OCI-LY3 (cell line): ENCODE measurements at regions not wholly inside any gene's neighbourhood (a gene's known extent, or its start where the extent isn't known, plus 50 kb on each side); places are given as distances from the start of the nearest gene placed in this dataset.

ENCODE experiments used
- H2AFZ ChIP-seq: fragments of 200-600, 300-600 bp; shearing (Covaris generic); 2 replicates; pipeline ENCODE4 v1.6.0; 2014; ENCODE audit warnings: antibody characterized with exemption, low read depth, low read length
- H3K27ac ChIP-seq: fragments of 200-600, 300-600 bp; sonication (generic); 2 replicates; pipeline ENCODE4 v1.5.1; 2014; ENCODE audit warnings: mild to moderate bottlenecking, low read length, moderate library complexity, mixed read lengths
- H3K27me3 ChIP-seq: fragments of 200-600, 300-600 bp; sonication (generic); 2 replicates; pipeline ENCODE4 v1.6.1; 2014; ENCODE audit warnings: low read depth, low read length, mixed read lengths
- H3K36me3 ChIP-seq: fragments of 200-600, 300-600 bp; sonication (generic); replicated peaks from 2 replicates; pipeline ENCODE3; 2014; ENCODE audit warnings: low read depth, low read length, mixed read lengths
- H3K4me1 ChIP-seq: fragments of 300-600, 200-600 bp; sonication (generic); 2 replicates; pipeline ENCODE4 v1.6.1; 2014; ENCODE audit warnings: low read length, mixed read lengths
- H3K4me2 ChIP-seq: fragments of 200-600, 300-600 bp; sonication (generic); 2 replicates; pipeline ENCODE4 v1.6.1; 2014; ENCODE audit warnings: low read length, mixed read lengths
- H3K4me3 ChIP-seq: fragments of 300-600, 200-600 bp; sonication (generic); 2 replicates; pipeline ENCODE4 v1.5.1; 2014; ENCODE audit warnings: antibody characterized with exemption, mild to moderate bottlenecking, low read length, moderate library complexity
- H3K79me2 ChIP-seq: fragments of 300-600, 200-600 bp; shearing (Covaris generic); 2 replicates; pipeline ENCODE4 v1.6.1; 2014; ENCODE audit warnings: mild to moderate bottlenecking, low read length, mixed read lengths
- H3K9ac ChIP-seq: fragments of 300-600, 200-600 bp; shearing (Covaris generic); 2 replicates; pipeline ENCODE4 v1.6.0; 2014; ENCODE audit warnings: mild to moderate bottlenecking, low read length, moderate library complexity
- H3K9me3 ChIP-seq: fragments of 200-600, 300-600 bp; shearing (Covaris generic); 2 replicates; pipeline ENCODE4 v1.6.1; 2014; ENCODE audit warnings: low read length, mixed read lengths; ENCODE audit not compliant: insufficient read depth
- H4K20me1 ChIP-seq: fragments of 200-600, 300-600 bp; sonication (generic); 2 replicates; pipeline ENCODE4 v1.6.1; 2016; ENCODE audit warnings: low read length, mixed read lengths; ENCODE audit not compliant: insufficient read depth
- CTCF ChIP-seq: fragments of 200-600, 300-600 bp; sonication (generic); IDR thresholded peaks from 2 replicates; pipeline ENCODE4 v1.5.1; 2014; ENCODE audit warnings: antibody characterized with exemption, low read length, low read depth
- EZH2phosphoT487 ChIP-seq: fragments of 200-600 bp; shearing (Covaris generic); IDR thresholded peaks from 2 replicates; pipeline ENCODE4 v1.6.1; 2018; ENCODE audit warnings: antibody characterized with exemption, mixed run types, low read depth

DNA sequence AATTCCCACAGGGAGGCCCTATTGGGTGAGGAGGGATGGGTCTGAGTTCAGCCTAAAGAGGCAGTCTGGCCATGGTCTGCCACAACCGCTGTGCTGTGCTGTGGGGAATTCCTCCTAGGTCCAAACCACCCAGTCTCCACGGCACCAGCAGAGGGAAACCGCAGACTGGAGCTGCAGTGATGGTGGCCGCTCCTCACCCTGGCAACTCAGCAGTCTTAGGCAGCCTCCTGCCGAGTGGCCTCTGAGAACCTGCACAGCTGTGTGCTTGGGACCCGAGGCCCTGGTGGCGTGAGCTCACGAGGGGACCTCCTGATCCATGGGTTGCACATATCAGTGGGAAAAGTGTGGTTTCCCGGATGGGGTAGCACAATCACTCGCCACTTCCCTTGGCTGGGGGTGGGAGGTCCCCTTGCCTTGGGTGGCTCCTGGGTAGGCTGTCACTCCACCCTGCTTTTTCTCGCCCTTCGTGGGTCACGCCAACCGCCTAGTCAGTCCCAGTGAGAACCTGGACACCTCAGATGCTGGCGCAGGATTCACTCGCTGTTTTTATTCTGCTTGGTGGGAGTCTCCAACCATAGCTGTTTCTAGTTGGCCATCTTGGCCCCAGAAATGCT lies 242.2 kb downstream of the CDH26 start:
- Histone ChIP-seq H2AFZ (no peak overlapping the region), H3K27me3 (peaks cover 23% of the 10 kb centered on the region), H3K4me2 (no peak overlapping the region), H3K4me1 (no peaks in the 10 kb centered on the region), H3K79me2 (no peaks in the 10 kb centered on the region), H3K9ac (no peak overlapping the region), H3K27ac (no peak overlapping the region), H3K36me3 (no peaks in the 10 kb centered on the region), H3K4me3 (no peak overlapping the region), H3K9me3 (no peaks in the 10 kb centered on the region), H4K20me1 (no peaks in the 10 kb centered on the region)
- no peak for TF ChIP-seq CTCF
- no peak for TF ChIP-seq EZH2phosphoT487

- no peak overlapping the region for H3K4me2 ChIP-seq
- TF ChIP-seq CTCF (no peak), EZH2phosphoT487 (no peak)
- H3K36me3 ChIP-seq, result no peaks in the 10 kb centered on the region
- H3K9me3 ChIP-seq, result no peaks in the 10 kb centered on the region
- H3K27me3 ChIP-seq, result peaks cover 23% of the 10 kb centered on the region
- no peak overlapping the region for H3K4me3 ChIP-seq
- no peak overlapping the region for H2AFZ ChIP-seq
- no peak overlapping the region for H3K9ac ChIP-seq
- no peak overlapping the region for H3K27ac ChIP-seq
- H4K20me1 ChIP-seq, result no peaks in the 10 kb centered on the region
- H3K4me1 ChIP-seq, result no peaks in the 10 kb centered on the region
- no peaks in the 10 kb centered on the region for H3K79me2 ChIP-seq
Measured at GRCh38 chr20:60201198-60201835, 243.1 kb downstream of the CDH26 start.

DNA sequence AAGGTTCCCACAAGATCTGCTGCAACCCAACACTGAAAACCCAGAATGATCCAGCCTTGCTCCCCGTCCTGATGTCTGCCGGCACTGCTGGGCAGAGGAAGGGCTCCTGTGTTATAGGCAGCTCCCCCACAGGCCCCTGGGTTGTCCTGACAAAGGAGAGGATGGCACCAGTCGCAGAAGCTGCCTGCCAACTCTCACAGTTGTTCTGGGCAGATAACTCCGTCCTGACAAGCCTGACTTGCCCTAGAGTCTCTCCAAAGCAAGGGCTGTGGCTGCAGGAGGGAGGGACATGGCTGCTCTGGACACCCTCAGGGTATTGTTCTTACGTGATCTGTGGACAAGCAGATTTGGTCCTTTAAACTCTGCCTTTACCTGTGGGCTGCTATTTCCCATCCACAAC lies 243.8 kb downstream of the CDH26 start:
- no peak for TF ChIP-seq EZH2phosphoT487
- no peak for TF ChIP-seq CTCF
- peaks cover 23% of the 10 kb centered on the region for H3K27me3 ChIP-seq
- H3K4me3 ChIP-seq, result no peak overlapping the region
- no peak overlapping the region for H2AFZ ChIP-seq
- no peaks in the 10 kb centered on the region for H3K36me3 ChIP-seq
- H4K20me1 ChIP-seq, result no peaks in the 10 kb centered on the region
- no peak overlapping the region for H3K4me2 ChIP-seq
- H3K27ac ChIP-seq, result no peak overlapping the region
- no peak overlapping the region for H3K9ac ChIP-seq
- no peaks in the 10 kb centered on the region for H3K4me1 ChIP-seq
- H3K9me3 ChIP-seq, result no peaks in the 10 kb centered on the region
- H3K79me2 ChIP-seq, result no peaks in the 10 kb centered on the region

DNA sequence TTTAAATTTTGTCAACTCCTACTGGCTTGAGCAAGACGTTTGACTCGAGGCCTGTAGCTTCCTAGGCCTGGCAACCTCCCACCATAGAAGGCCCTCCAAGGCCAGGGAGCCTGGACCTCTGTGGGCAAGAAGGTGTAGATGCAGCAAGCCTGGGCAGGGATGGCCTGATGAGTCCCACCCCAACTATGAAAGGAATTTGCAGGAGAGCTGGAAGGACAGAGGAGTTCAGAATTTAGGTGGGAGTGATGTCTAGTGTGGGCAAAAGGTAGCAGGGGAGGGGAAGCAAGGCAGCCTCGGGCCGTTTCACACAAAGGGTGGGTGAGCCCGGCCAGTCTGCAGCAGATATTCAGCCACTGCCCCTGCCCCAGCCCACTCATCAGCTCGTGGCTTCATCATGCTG lies 245.2 kb downstream of the CDH26 start:
- Histone ChIP-seq H3K4me2 (no peak overlapping the region), H3K79me2 (no peaks in the 10 kb centered on the region), H3K4me3 (no peak overlapping the region), H2AFZ (no peak overlapping the region), H3K27ac (no peak overlapping the region), H3K9ac (no peak overlapping the region), H3K9me3 (no peaks in the 10 kb centered on the region), H3K27me3 (peaks cover 29% of the 10 kb centered on the region), H4K20me1 (no peaks in the 10 kb centered on the region), H3K36me3 (no peaks in the 10 kb centered on the region), H3K4me1 (no peaks in the 10 kb centered on the region)
- no peak for TF ChIP-seq CTCF
- no peak for TF ChIP-seq EZH2phosphoT487
